ENCODE measurements at regions not wholly inside any gene's neighbourhood (a gene's known extent, or its start where the extent isn't known, plus 50 kb on each side); places are given as distances from the start of the nearest gene placed in this dataset.

- no peak for TF ChIP-seq EZH2 (IDR thresholded peaks at IDR 0.05; ENCODE audit: low read length, unreplicated experiment)
- TF ChIP-seq, protein P1, sequence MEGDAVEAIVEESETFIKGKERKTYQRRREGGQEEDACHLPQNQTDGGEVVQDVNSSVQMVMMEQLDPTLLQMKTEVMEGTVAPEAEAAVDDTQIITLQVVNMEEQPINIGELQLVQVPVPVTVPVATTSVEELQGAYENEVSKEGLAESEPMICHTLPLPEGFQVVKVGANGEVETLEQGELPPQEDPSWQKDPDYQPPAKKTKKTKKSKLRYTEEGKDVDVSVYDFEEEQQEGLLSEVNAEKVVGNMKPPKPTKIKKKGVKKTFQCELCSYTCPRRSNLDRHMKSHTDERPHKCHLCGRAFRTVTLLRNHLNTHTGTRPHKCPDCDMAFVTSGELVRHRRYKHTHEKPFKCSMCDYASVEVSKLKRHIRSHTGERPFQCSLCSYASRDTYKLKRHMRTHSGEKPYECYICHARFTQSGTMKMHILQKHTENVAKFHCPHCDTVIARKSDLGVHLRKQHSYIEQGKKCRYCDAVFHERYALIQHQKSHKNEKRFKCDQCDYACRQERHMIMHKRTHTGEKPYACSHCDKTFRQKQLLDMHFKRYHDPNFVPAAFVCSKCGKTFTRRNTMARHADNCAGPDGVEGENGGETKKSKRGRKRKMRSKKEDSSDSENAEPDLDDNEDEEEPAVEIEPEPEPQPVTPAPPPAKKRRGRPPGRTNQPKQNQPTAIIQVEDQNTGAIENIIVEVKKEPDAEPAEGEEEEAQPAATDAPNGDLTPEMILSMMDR (conservative IDR thresholded peaks at IDR 0.05; ENCODE audit: low read depth, low read length): no peak
Observed at GRCh38 chr15:31557899-31558298, 231.3 kb downstream of the KLF13 start.

All from PC-3 (cell line).